H1 (cell line): ENCODE measurements at regions not wholly inside any gene's neighbourhood (a gene's known extent, or its start where the extent isn't known, plus 50 kb on each side); places are given as distances from the start of the nearest gene placed in this dataset.

Experiments
- CTCF ChIA-PET: fragments of 300-600 bp; sonication (Branson Sonifier 250); formaldehyde crosslinking; loops from one replicate; lab custom pipeline; 2021; ENCODE audit not compliant: partially characterized antibody; lab: Charles Lee
- POLR2A ChIA-PET: fragments of 300-600 bp; sonication (Branson Sonifier 250); formaldehyde crosslinking; loops from one replicate; lab custom pipeline; 2021; ENCODE audit warnings: inconsistent platforms; ENCODE audit not compliant: partially characterized antibody; lab: Charles Lee
- DNase-seq, 2 experiments: peaks; one replicate each; pipeline versions ENCODE4 v3.0.0 to v3.0.0-alpha.2; 2010 to 2022; ENCODE audit warnings: low spot score in 2 of 2, low read depth in 1 of 2, mixed read lengths in 1 of 2
- FAIRE-seq: peaks from 2 replicates; lab custom pipeline; 2011; peaks lifted over from hg19 to GRCh38; lab: Jason Lieb, UNC
- H2AFZ ChIP-seq: 2 replicates; pipeline ENCODE4 v1.8.1; 2012; ENCODE audit warnings: low read length, inconsistent platforms
- H2AK5ac ChIP-seq: 2 replicates; pipeline ENCODE4 v1.6.1; 2013; ENCODE audit warnings: low read depth, low read length
- H2BK120ac ChIP-seq: replicated peaks from 2 replicates; pipeline ENCODE3; 2013; ENCODE audit warnings: low read depth, low read length, inconsistent platforms
- H2BK12ac ChIP-seq: 2 replicates; pipeline ENCODE4 v1.6.1; 2013; ENCODE audit warnings: low read depth, low read length
- H2BK15ac ChIP-seq: 2 replicates; pipeline ENCODE4 v1.6.1; 2013; ENCODE audit warnings: low read length
- H2BK20ac ChIP-seq: 2 replicates; pipeline ENCODE4 v1.6.1; 2013; ENCODE audit warnings: low read length
- H2BK5ac ChIP-seq: 2 replicates; pipeline ENCODE4 v1.6.1; 2013; ENCODE audit warnings: low read depth, low read length
- H3K14ac ChIP-seq: 2 replicates; pipeline ENCODE4 v1.6.1; 2013; ENCODE audit warnings: inconsistent platforms; ENCODE audit not compliant: insufficient read length
- H3K18ac ChIP-seq: 2 replicates; pipeline ENCODE4 v1.6.1; 2013; ENCODE audit warnings: low read length; ENCODE audit errors: extremely low read depth
- H3K23ac ChIP-seq: 2 replicates; pipeline ENCODE4 v1.6.1; 2013; ENCODE audit warnings: inconsistent platforms; ENCODE audit not compliant: insufficient read length
- H3K23me2 ChIP-seq: 2 replicates; pipeline ENCODE4 v1.6.1; 2013; ENCODE audit warnings: low read depth, low read length
- H3K27ac ChIP-seq: 2 replicates; pipeline ENCODE4 v1.6.1; 2011; ENCODE audit warnings: low read depth, low read length, inconsistent platforms
- H3K27me3 ChIP-seq, 4 experiments: replicated peaks in 1 of 4; 1 replicate in 1 of 4; 2 replicates in 3 of 4; pipeline versions ENCODE4 v1.6.1 to v1.8.1; 2011 to 2013; ENCODE audit warnings: low read length in 3 of 4, mild to moderate bottlenecking in 3 of 4, inconsistent platforms in 2 of 4, mixed read lengths in 2 of 4, moderate library complexity in 1 of 4; ENCODE audit not compliant: control insufficient read depth in 3 of 4, insufficient read depth in 3 of 4; ENCODE audit errors: extremely low read depth in 1 of 4
- H3K36me3 ChIP-seq, 4 experiments: 2 replicates each; pipeline versions ENCODE4 v1.6.1 to v1.8.1; 2011 to 2013; ENCODE audit warnings: mild to moderate bottlenecking in 4 of 4, low read length in 3 of 4, moderate library complexity in 2 of 4, control low read depth in 1 of 4, inconsistent platforms in 1 of 4; ENCODE audit not compliant: insufficient read depth in 4 of 4, control insufficient read depth in 2 of 4
- H3K4ac ChIP-seq: replicated peaks from 2 replicates; pipeline ENCODE3; 2013; ENCODE audit warnings: low read length, low read depth, mixed read lengths, inconsistent platforms; ENCODE audit not compliant: insufficient read length
- H3K4me1 ChIP-seq, 4 experiments: replicated peaks in 1 of 4; 1 replicate in 1 of 4; 2 replicates in 3 of 4; pipeline versions ENCODE4 v1.6.1 to v1.8.1; 2011 to 2013; ENCODE audit warnings: low read length in 3 of 4, inconsistent platforms in 2 of 4, mixed read lengths in 1 of 4; ENCODE audit not compliant: insufficient read depth in 4 of 4, control insufficient read depth in 3 of 4
- H3K4me2 ChIP-seq, 2 experiments: 2 replicates each; pipeline versions ENCODE4 v1.6.1 to v1.8.1; 2011 to 2013; ENCODE audit warnings: low read depth in 2 of 2, low read length in 2 of 2, control low read depth in 1 of 2, inconsistent platforms in 1 of 2, mild to moderate bottlenecking in 1 of 2; ENCODE audit not compliant: insufficient read depth in 1 of 2
- H3K4me3 ChIP-seq, 4 experiments: fragments of 200-600, 300-600 bp in 1 of 4; sonication (generic), shearing (Covaris generic), sonication (Bioruptor Twin) in 1 of 4; 2 replicates each; pipeline versions ENCODE4 v1.5.1 to v1.8.1; 2011 to 2016; ENCODE audit warnings: low read length in 4 of 4, low read depth in 3 of 4, control low read depth in 2 of 4, inconsistent platforms in 2 of 4, mild to moderate bottlenecking in 2 of 4, mixed read lengths in 1 of 4, moderate library complexity in 1 of 4; ENCODE audit not compliant: insufficient read depth in 2 of 4; ENCODE audit errors: extremely low read depth in 1 of 4
- H3K56ac ChIP-seq: replicated peaks from 2 replicates; pipeline ENCODE3; 2013; ENCODE audit warnings: low read depth, mild to moderate bottlenecking, mixed read lengths, low read length, inconsistent platforms; ENCODE audit not compliant: insufficient read length
- H3K79me1 ChIP-seq: 2 replicates; pipeline ENCODE4 v1.6.1; 2013; ENCODE audit warnings: low read depth, low read length, control low read depth
- H3K79me2 ChIP-seq, 2 experiments: 2 replicates each; pipeline versions ENCODE4 v1.6.1 to v1.8.1; 2012 to 2013; ENCODE audit warnings: low read length in 2 of 2, mild to moderate bottlenecking in 2 of 2, inconsistent platforms in 1 of 2; ENCODE audit not compliant: insufficient read depth in 2 of 2, control insufficient read depth in 1 of 2
- H3K9ac ChIP-seq, 4 experiments: replicated peaks in 1 of 4; 1 replicate in 1 of 4; 2 replicates in 3 of 4; pipeline versions ENCODE4 v1.6.1 to v1.8.1; 2011 to 2013; ENCODE audit warnings: low read depth in 3 of 4, low read length in 3 of 4, control low read depth in 2 of 4, mild to moderate bottlenecking in 2 of 4, moderate library complexity in 2 of 4, inconsistent platforms in 1 of 4; ENCODE audit errors: extremely low read depth in 1 of 4
- H3K9me3 ChIP-seq, 2 experiments: 2 replicates each; pipeline versions ENCODE4 v1.6.1 to v1.8.1; 2012 to 2013; ENCODE audit warnings: mild to moderate bottlenecking in 2 of 2, moderate library complexity in 2 of 2, control low read depth in 1 of 2, inconsistent platforms in 1 of 2, low read depth in 1 of 2, low read length in 1 of 2, mixed read lengths in 1 of 2; ENCODE audit not compliant: insufficient read depth in 2 of 2
- H4K20me1 ChIP-seq, 2 experiments: replicated peaks in 1 of 2; 2 replicates each; pipeline versions ENCODE3 to v1.8.1; 2011 to 2013; ENCODE audit warnings: inconsistent platforms in 2 of 2, low read length in 2 of 2, mild to moderate bottlenecking in 1 of 2; ENCODE audit not compliant: insufficient read depth in 2 of 2, control insufficient read depth in 1 of 2
- H4K5ac ChIP-seq: 2 replicates; pipeline ENCODE4 v1.6.1; 2013; ENCODE audit warnings: low read length, low read depth, mixed read lengths, inconsistent platforms; ENCODE audit not compliant: insufficient read length
- H4K8ac ChIP-seq: 2 replicates; pipeline ENCODE4 v1.8.0; 2013; ENCODE audit warnings: mild to moderate bottlenecking, moderate library complexity, low read length, inconsistent platforms; ENCODE audit not compliant: insufficient read depth; ENCODE audit errors: extremely low read depth
- H4K91ac ChIP-seq: replicated peaks from 2 replicates; pipeline ENCODE3; 2013; ENCODE audit warnings: low read length, mixed read lengths, inconsistent platforms; ENCODE audit not compliant: insufficient read length
- BCL11A ChIP-seq, 2 experiments: IDR thresholded peaks; one replicate each; pipeline ENCODE4 v1.6.1; 2011; ENCODE audit warnings: low read depth in 2 of 2, low read length in 2 of 2, mild to moderate bottlenecking in 2 of 2
- CBX5 ChIP-seq: fragments of 300-800, 300-1000 bp; sonication (generic); IDR thresholded peaks from 2 replicates; pipeline ENCODE4 v1.7.1; 2016; ENCODE audit warnings: antibody characterized with exemption, low read length, low read depth
- HDAC6 ChIP-seq: IDR thresholded peaks from one replicate; pipeline ENCODE4 v1.7.1; 2012; ENCODE audit warnings: low read depth, mild to moderate bottlenecking, inconsistent platforms, low read length, moderate library complexity
- KDM5A ChIP-seq: fragments of 200-600 bp; IDR thresholded peaks from 2 replicates; pipeline ENCODE4 v1.7.1; 2012; ENCODE audit warnings: mild to moderate bottlenecking, low read length, inconsistent platforms, mixed read lengths
- TEAD4 ChIP-seq: IDR thresholded peaks from 2 replicates; pipeline ENCODE4 v1.6.1; 2012; ENCODE audit warnings: low read depth, low read length, inconsistent platforms, mixed read lengths
- WGBS, 2 experiments: shearing (Covaris generic) in 1 of 2; methylation state at CpG; one replicate each; pipeline versions ENCODE4 v1.1.6 to v1.1.7; 2013 to 2015; ENCODE audit warnings: low lambda C conversion rate in 2 of 2, mixed read lengths in 2 of 2, inconsistent platforms in 1 of 2, low coverage in 1 of 2, missing lambda C conversion rate in 1 of 2; ENCODE audit not compliant: insufficient replicate concordance in 2 of 2, insufficient coverage in 1 of 2, insufficient read length in 1 of 2; ENCODE audit errors: extremely low coverage in 1 of 2, missing lambda C conversion rate in 1 of 2; 5-methylcytosine and 5-hydroxymethylcytosine counted together

GRCh38 chr7:32258265-32258664 is 188.1 kb upstream of the PDE1C start:
- H2BK12ac ChIP-seq = no peak overlapping the region
- H2BK15ac ChIP-seq = no peak overlapping the region
- H3K56ac ChIP-seq = no peak overlapping the region
- H2AK5ac ChIP-seq = no peak overlapping the region
- H3K4me2 ChIP-seq = no peak overlapping the region
- no peak overlapping the region for H3K14ac ChIP-seq
- H3K23me2 ChIP-seq = no peaks in the 10 kb centered on the region
- H2BK5ac ChIP-seq = no peak overlapping the region
- H3K9ac ChIP-seq = no peak overlapping the region
- H3K79me1 ChIP-seq = no peaks in the 10 kb centered on the region
- DNase-seq (no peak), FAIRE-seq (no peak)
- H2BK20ac ChIP-seq = no peak overlapping the region
- WGBS, 2 experiments = 83% methylated on average over 4 of the region's 4 CpGs; no CpG with 5 or more reads in 1 of the 2 experiments
- no peak overlapping the region for H3K4ac ChIP-seq
- peaks cover 0 to 2% (median 1%) of the 10 kb centered on the region in 4 experiments; a peak in 3 of 7 replicates for H3K4me1 ChIP-seq
- POLR2A ChIA-PET = no interaction called here
- H3K27ac ChIP-seq = no peak overlapping the region
- no peaks in the 10 kb centered on the region; a peak in 1 of 7 replicates for H3K27me3 ChIP-seq
- no peak overlapping the region for H3K23ac ChIP-seq
- no peak overlapping the region for H2AFZ ChIP-seq
- no peak overlapping the region for H4K8ac ChIP-seq
- H2BK120ac ChIP-seq = no peak overlapping the region
- H3K9me3 ChIP-seq = no peaks in the 10 kb centered on the region
- no peak overlapping the region for H3K18ac ChIP-seq
- H4K91ac ChIP-seq = no peak overlapping the region
- H3K79me2 ChIP-seq = no peaks in the 10 kb centered on the region
- H4K20me1 ChIP-seq = no peaks in the 10 kb centered on the region
- H3K4me3 ChIP-seq = no peak overlapping the region
- H4K5ac ChIP-seq = no peak overlapping the region
- TF ChIP-seq TEAD4 (no peak), CBX5 (no peak), KDM5A (no peak), HDAC6 (no peak), BCL11A (IDR thresholded peaks at IDR 0.05; ENCODE audit: low read depth in 2 of 2, low read length in 2 of 2) (no peak)
- H3K36me3 ChIP-seq = no peaks in the 10 kb centered on the region
- CTCF ChIA-PET = interaction anchor here (0.8 to 2.2 kb wide), 10 partner anchors 11 to 158 kb away, joined by 3 to 5 read pairs (median 4); no protein-coding TSS in a partner anchor
